Keratinocyte (primary cell): ENCODE measurements at regions not wholly inside any gene's neighbourhood (a gene's known extent, or its start where the extent isn't known, plus 50 kb on each side); places are given as distances from the start of the nearest gene placed in this dataset.

Experiments
- DNase-seq: peaks from one replicate; pipeline ENCODE4 v3.0.0-alpha.2; 2011; ENCODE audit warnings: low read depth, missing footprints, low spot score
- FAIRE-seq: peaks from 2 replicates; lab custom pipeline; 2011; peaks lifted over from hg19 to GRCh38; lab: Jason Lieb, UNC
- H2AFZ ChIP-seq: 2 replicates; pipeline ENCODE4 v1.6.0; 2012; ENCODE audit warnings: low read length, control low read depth, inconsistent platforms; ENCODE audit not compliant: control insufficient read depth
- H3K27ac ChIP-seq: 2 replicates; pipeline ENCODE4 v1.5.1; 2011; ENCODE audit warnings: low read length; ENCODE audit not compliant: control insufficient read depth, insufficient read depth
- H3K27me3 ChIP-seq: 3 replicates; pipeline ENCODE4 v1.6.0; 2011; ENCODE audit warnings: low read length; ENCODE audit not compliant: control insufficient read depth, insufficient read depth; ENCODE audit errors: extremely low read depth
- H3K36me3 ChIP-seq, 2 experiments: 2 replicates in 1 of 2; 3 replicates in 1 of 2; pipeline ENCODE4 v1.5.1; 2011; ENCODE audit warnings: low read length in 2 of 2, mild to moderate bottlenecking in 1 of 2; ENCODE audit not compliant: control insufficient read depth in 2 of 2, insufficient read depth in 2 of 2; ENCODE audit errors: extremely low read depth in 1 of 2
- H3K4me1 ChIP-seq: 3 replicates; pipeline ENCODE4 v1.5.1; 2011; ENCODE audit warnings: low read length; ENCODE audit not compliant: control insufficient read depth, insufficient read depth; ENCODE audit errors: extremely low read depth
- H3K4me2 ChIP-seq: 3 replicates; pipeline ENCODE4 v1.6.0; 2011; ENCODE audit warnings: low read depth, low read length; ENCODE audit not compliant: control insufficient read depth, insufficient read depth; ENCODE audit errors: extremely low read depth
- H3K4me3 ChIP-seq, 3 experiments: fragments of 200-600 bp in 1 of 3; sonication (generic) in 1 of 3; 2 replicates in 2 of 3; 3 replicates in 1 of 3; pipeline ENCODE4 v1.5.1; 2011 to 2016; ENCODE audit warnings: low read length in 3 of 3, mild to moderate bottlenecking in 3 of 3, control low read depth in 2 of 3, inconsistent platforms in 1 of 3, low read depth in 1 of 3, mixed read lengths in 1 of 3, mixed run types in 1 of 3, moderate library complexity in 1 of 3; ENCODE audit not compliant: control insufficient read depth in 2 of 3, insufficient read depth in 2 of 3; ENCODE audit errors: extremely low read depth in 1 of 3
- H3K79me2 ChIP-seq: 2 replicates; pipeline ENCODE4 v1.6.0; 2012; ENCODE audit warnings: low read length; ENCODE audit not compliant: control insufficient read depth, insufficient read depth
- H3K9ac ChIP-seq: 3 replicates; pipeline ENCODE4 v1.6.0; 2011; ENCODE audit warnings: low read length; ENCODE audit not compliant: control insufficient read depth, insufficient read depth; ENCODE audit errors: extremely low read depth
- H3K9me1 ChIP-seq: 3 replicates; pipeline ENCODE4 v1.6.0; 2011; ENCODE audit warnings: low read length; ENCODE audit not compliant: control insufficient read depth, insufficient read depth; ENCODE audit errors: extremely low read depth
- H3K9me3 ChIP-seq: 2 replicates; pipeline ENCODE4 v1.5.1; 2012; ENCODE audit warnings: low read depth, low read length; ENCODE audit not compliant: control insufficient read depth
- H4K20me1 ChIP-seq: 3 replicates; pipeline ENCODE4 v1.6.0; 2011; ENCODE audit warnings: low read length; ENCODE audit not compliant: control insufficient read depth, insufficient read depth; ENCODE audit errors: extremely low read depth
- CTCF ChIP-seq, 3 experiments: IDR thresholded peaks in 1 of 3; conservative IDR thresholded peaks in 1 of 3; optimal IDR thresholded peaks in 1 of 3; 2 replicates in 2 of 3; 3 replicates in 1 of 3; pipeline versions ENCODE3 to v1.5.1; 2011; ENCODE audit warnings: low read length in 3 of 3, mild to moderate bottlenecking in 3 of 3, moderate library complexity in 2 of 3, control low read depth in 1 of 3, inconsistent platforms in 1 of 3; ENCODE audit not compliant: insufficient read depth in 2 of 3; ENCODE audit errors: extremely low read depth in 1 of 3
- EZH2 ChIP-seq: IDR thresholded peaks from one replicate; pipeline ENCODE4 v1.6.1; 2012; ENCODE audit warnings: inconsistent platforms, mild to moderate bottlenecking, low read length, moderate library complexity
- dilution Hi-C: fragments of 300-500 bp; cut with MboI; formaldehyde crosslinking; loops from one replicate; pipeline ENCODE4 v1.7.0; 2020; ENCODE audit warnings: low sequenced_read_pairs; ENCODE audit not compliant: extremely low pct_ligation_motif_present

DNA sequence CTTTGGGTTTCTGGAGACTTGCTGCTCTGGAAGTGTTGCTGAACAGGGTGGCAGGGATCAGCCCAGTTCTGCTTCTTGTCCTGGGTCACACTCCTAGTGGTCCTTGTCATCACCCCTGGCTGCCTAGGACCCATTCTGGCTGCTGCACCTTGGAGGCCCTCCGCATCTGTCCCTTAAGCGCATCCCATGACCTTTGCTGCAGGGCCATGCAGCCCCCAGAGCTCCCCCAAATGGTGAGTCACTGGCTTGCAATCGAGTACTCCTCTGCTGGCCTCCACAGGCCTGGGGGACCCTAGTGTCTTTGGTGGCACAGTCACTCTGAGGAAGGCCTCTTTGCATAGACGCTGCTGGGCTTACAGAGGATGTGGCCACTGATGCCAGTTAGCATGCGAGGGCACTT, 188.5 kb downstream of the ASB1 start:
- DNase-seq (no peak), FAIRE-seq (no peak)
- dilution Hi-C loops, result no loop called here
- H3K4me2 ChIP-seq, result no peak overlapping the region
- H4K20me1 ChIP-seq, result no peaks in the 10 kb centered on the region
- no peaks in the 10 kb centered on the region for H3K9me3 ChIP-seq
- H3K4me1 ChIP-seq, result no peaks in the 10 kb centered on the region
- no peak overlapping the region for H3K9ac ChIP-seq
- H3K79me2 ChIP-seq, result no peaks in the 10 kb centered on the region
- no peak overlapping the region for H3K27ac ChIP-seq
- no peaks in the 10 kb centered on the region for H3K9me1 ChIP-seq
- H3K4me3 ChIP-seq, result no peak overlapping the region
- no peaks in the 10 kb centered on the region for H3K27me3 ChIP-seq
- no peaks in the 10 kb centered on the region for H3K36me3 ChIP-seq
- TF ChIP-seq EZH2 (no peak), CTCF (optimal IDR thresholded peaks at IDR 0.05 in 1 of 3, IDR thresholded peaks at IDR 0.05 in 1 of 3, conservative IDR thresholded peaks at IDR 0.05 in 1 of 3; ENCODE audit: extremely low read depth in 1 of 3, insufficient read depth in 2 of 3, low read length in 3 of 3) (no peak)
- H2AFZ ChIP-seq, result no peak overlapping the region

- FAIRE-seq (no peak), DNase-seq (no peak)
- H2AFZ ChIP-seq, result no peak overlapping the region
- H3K36me3 ChIP-seq, result no peaks in the 10 kb centered on the region
- no peak overlapping the region for H3K9ac ChIP-seq
- no peaks in the 10 kb centered on the region for H3K9me1 ChIP-seq
- H3K4me2 ChIP-seq, result no peak overlapping the region
- no peaks in the 10 kb centered on the region for H3K9me3 ChIP-seq
- no peak overlapping the region for H3K4me3 ChIP-seq
- H3K4me1 ChIP-seq, result no peaks in the 10 kb centered on the region
- H3K79me2 ChIP-seq, result no peaks in the 10 kb centered on the region
- H3K27ac ChIP-seq, result no peak overlapping the region
- dilution Hi-C loops, result no loop called here
- no peaks in the 10 kb centered on the region for H4K20me1 ChIP-seq
- H3K27me3 ChIP-seq, result no peaks in the 10 kb centered on the region
- TF ChIP-seq CTCF (optimal IDR thresholded peaks at IDR 0.05 in 1 of 3, IDR thresholded peaks at IDR 0.05 in 1 of 3, conservative IDR thresholded peaks at IDR 0.05 in 1 of 3; ENCODE audit: extremely low read depth in 1 of 3, insufficient read depth in 2 of 3, low read length in 3 of 3), result no peak
- TF ChIP-seq EZH2, result no peak
Measured at GRCh38 chr2:238616681-238617080, 190.0 kb downstream of the ASB1 start.
